Ishikawa (cell line): ENCODE measurements at regions not wholly inside any gene's neighbourhood (a gene's known extent, or its start where the extent isn't known, plus 50 kb on each side); places are given as distances from the start of the nearest gene placed in this dataset.

Source experiments
- CEBPB ChIP-seq: IDR thresholded peaks from 2 replicates; pipeline ENCODE4 v1.6.1; 2012
- CREB1 ChIP-seq: IDR thresholded peaks from 2 replicates; pipeline ENCODE4 v1.6.1; 2012; ENCODE audit warnings: low read depth
- EGR1 ChIP-seq: IDR thresholded peaks from 2 replicates; pipeline ENCODE4 v1.6.1; 2012
- EP300 ChIP-seq: IDR thresholded peaks from 2 replicates; pipeline ENCODE4 v1.6.1; 2012; ENCODE audit warnings: borderline replicate concordance
- FOXM1 ChIP-seq: IDR thresholded peaks from 2 replicates; pipeline ENCODE4 v1.6.1; 2012; ENCODE audit warnings: low read depth, borderline replicate concordance
- MAX ChIP-seq: IDR thresholded peaks from 2 replicates; pipeline ENCODE4 v1.6.1; 2012
- NFIC ChIP-seq: IDR thresholded peaks from 2 replicates; pipeline ENCODE4 v1.6.1; 2012
- RAD21 ChIP-seq: IDR thresholded peaks from 2 replicates; pipeline ENCODE4 v1.6.1; 2012; ENCODE audit warnings: low read depth
- REST ChIP-seq: IDR thresholded peaks from 2 replicates; pipeline ENCODE4 v1.6.1; 2012; ENCODE audit warnings: low read depth, mild to moderate bottlenecking
- TAF1 ChIP-seq: IDR thresholded peaks from 2 replicates; pipeline ENCODE4 v1.6.1; 2012; ENCODE audit warnings: low read depth, mild to moderate bottlenecking
- TCF12 ChIP-seq: IDR thresholded peaks from 2 replicates; pipeline ENCODE4 v1.6.1; 2012; ENCODE audit warnings: low read depth
- TEAD4 ChIP-seq: IDR thresholded peaks from 2 replicates; pipeline ENCODE4 v1.6.1; 2012
- USF1 ChIP-seq: IDR thresholded peaks from 2 replicates; pipeline ENCODE4 v1.6.1; 2012
- YY1 ChIP-seq: IDR thresholded peaks from 2 replicates; pipeline ENCODE4 v1.6.1; 2012; ENCODE audit warnings: low read depth
- ZBTB7A ChIP-seq: IDR thresholded peaks from 2 replicates; pipeline ENCODE4 v1.6.1; 2012; ENCODE audit warnings: low read depth

GRCh38 chr1:34320053-34320669 is 143.5 kb downstream of the C1orf94 start:
- TF ChIP-seq CREB1, result no peak

DNA sequence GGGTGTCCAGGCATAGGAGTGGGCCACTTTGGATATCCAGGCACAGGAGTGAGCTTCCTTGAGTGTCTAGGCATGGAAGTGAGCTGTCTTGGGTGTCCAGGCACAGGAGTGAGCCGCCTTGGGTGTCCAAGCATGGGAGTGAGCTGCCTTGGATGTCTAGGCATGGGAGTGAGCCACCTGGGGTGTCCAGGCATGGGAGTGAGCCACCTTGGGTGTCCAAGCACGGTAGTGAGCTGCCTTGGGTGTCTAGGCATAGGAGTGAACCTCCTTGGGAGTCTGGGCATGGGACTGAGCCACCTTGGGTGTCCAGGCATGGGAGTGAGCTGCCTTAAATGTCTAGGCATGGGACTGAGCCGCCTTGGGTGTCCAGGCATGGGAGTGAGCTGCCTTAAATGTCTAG is 146.3 kb downstream of the C1orf94 start:
- TF ChIP-seq TCF12 (no peak), EGR1 (no peak), TAF1 (no peak), TEAD4 (no peak), MAX (no peak), EP300 (no peak), NFIC (no peak), YY1 (no peak), FOXM1 (no peak), ZBTB7A (no peak), REST (no peak), CREB1 (no peak), USF1 (no peak), CEBPB (no peak), RAD21 (no peak)

- TF ChIP-seq ZBTB7A, result no peak
- no peak for TF ChIP-seq RAD21
- TF ChIP-seq YY1, result no peak
- TF ChIP-seq EP300, result no peak
- no peak for TF ChIP-seq CREB1
- TF ChIP-seq TEAD4, result no peak
These were observed 148.3 kb downstream of the C1orf94 start for GRCh38 chr1:34324879-34325440.

DNA sequence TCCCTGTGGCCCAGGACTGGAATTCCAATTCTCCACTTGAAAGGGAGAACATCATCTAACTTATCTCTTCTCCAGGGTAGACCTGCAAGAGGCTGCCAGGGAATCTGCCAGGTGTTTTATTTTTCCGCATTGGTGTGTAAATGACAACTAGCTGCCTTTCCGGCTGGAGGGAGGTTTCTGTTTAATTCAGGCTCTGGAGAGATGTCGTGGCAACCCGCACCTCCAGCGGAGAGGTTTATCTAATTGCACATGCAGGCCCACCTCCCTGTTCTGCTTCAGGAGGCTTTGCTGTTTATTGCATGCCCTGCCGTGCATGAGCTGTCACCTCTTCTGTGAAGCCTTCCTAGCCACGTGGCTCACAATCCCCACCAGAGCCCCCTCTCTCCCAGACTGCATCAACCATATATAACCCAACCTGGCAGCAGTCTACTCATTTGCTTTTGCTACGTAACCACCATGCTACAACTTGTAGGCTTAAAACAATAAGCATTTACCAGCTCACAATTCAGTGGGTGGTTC is 151.6 kb downstream of the C1orf94 start:
- TF ChIP-seq CEBPB, result no peak
- TF ChIP-seq TEAD4, result no peak
- no peak for TF ChIP-seq YY1

DNA sequence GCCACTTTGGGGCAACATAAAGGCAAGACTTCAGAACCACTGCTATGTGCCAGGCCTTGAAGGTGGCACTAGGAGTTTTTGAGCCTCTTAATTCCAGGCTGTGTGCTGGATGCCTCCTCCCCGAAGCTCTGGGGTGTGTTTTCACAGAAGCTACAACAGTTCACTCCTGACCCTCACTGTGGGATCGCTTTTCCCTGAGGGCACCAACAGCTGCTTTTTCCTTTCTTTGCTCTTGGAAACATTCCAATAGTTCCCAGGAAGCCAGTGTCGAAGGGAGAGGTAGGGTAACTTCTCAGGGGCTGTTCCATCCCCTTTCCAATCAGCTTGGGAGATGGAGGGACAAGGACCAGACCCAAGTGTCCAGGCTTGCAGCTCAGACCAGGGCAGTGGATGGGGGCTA is 153.4 kb downstream of the C1orf94 start:
- no peak for TF ChIP-seq REST
- TF ChIP-seq CEBPB, result no peak
- no peak for TF ChIP-seq CREB1
- no peak for TF ChIP-seq EGR1
- TF ChIP-seq FOXM1, result no peak
- TF ChIP-seq NFIC, result no peak
- TF ChIP-seq TCF12, result no peak
- TF ChIP-seq ZBTB7A, result no peak
- TF ChIP-seq USF1, result no peak
- no peak for TF ChIP-seq MAX
- TF ChIP-seq YY1, result no peak
- TF ChIP-seq TAF1, result no peak
- TF ChIP-seq RAD21, result no peak

- no peak for TF ChIP-seq CREB1
- TF ChIP-seq TAF1, result no peak
- TF ChIP-seq NFIC, result no peak
- TF ChIP-seq TCF12, result no peak
- no peak for TF ChIP-seq TEAD4
- no peak for TF ChIP-seq YY1
- no peak for TF ChIP-seq USF1
- no peak for TF ChIP-seq FOXM1
- TF ChIP-seq EP300, result no peak
- no peak for TF ChIP-seq ZBTB7A
- no peak for TF ChIP-seq MAX
- TF ChIP-seq CEBPB, result no peak
- TF ChIP-seq RAD21, result no peak
- TF ChIP-seq REST, result no peak
- no peak for TF ChIP-seq EGR1
These were observed 154.6 kb downstream of the C1orf94 start for GRCh38 chr1:34331020-34331926.
